ENCODE measurements at regions not wholly inside any gene's neighbourhood (a gene's known extent, or its start where the extent isn't known, plus 50 kb on each side); places are given as distances from the start of the nearest gene placed in this dataset.

DNA sequence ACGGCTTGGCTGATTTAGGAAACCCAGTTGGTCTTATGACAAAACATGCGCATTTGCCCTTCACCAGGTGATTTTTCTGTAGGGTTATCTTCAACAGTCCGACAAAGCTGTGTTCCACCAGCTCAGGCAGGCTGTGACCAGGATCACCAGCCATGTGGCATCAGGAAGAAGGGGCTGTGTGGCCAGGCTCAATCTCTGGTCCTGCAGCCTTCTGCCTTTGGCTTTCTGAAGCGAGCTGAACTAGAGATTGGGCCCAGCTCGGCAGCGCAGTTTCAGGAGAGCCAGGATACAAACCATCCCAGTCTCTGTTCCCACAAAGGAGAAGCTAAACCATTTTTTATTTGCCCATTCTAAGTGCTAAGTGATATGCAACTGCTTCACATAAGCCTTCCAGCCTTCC is 282.3 kb downstream of the SOX11 start:
- DNase-seq = no peak
- TF ChIP-seq GATA1 (IDR thresholded peaks at IDR 0.05; ENCODE audit: low read depth, low read length) (no peak), POLR2A (IDR thresholded peaks at IDR 0.05; ENCODE audit: low read length) (no peak)

DNA sequence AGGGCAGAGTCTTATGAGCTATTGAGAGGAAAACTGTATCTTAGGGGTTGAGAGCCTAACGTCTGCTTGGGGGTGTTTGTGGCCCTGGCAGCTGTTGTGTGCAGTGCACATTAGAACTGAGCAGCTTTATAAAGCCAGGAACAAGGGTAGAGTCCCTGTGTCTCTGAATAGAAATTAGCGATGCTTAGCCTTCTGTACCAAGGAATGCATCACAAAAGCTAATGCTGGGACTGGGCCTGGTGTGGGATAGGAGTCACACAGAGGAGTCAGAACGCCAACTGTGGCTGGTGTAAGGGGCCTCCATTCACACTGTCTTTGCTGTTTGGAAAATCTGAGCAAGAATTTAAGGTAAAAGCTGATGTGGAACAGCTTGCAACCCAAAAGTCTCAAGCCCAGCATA is 283.2 kb downstream of the SOX11 start:
- DNase-seq = no peak
- no peak for TF ChIP-seq GATA1 (IDR thresholded peaks at IDR 0.05; ENCODE audit: low read depth, low read length)
- no peak for TF ChIP-seq POLR2A (IDR thresholded peaks at IDR 0.05; ENCODE audit: low read length)

- DNase-seq = no peak
- no peak for TF ChIP-seq POLR2A (IDR thresholded peaks at IDR 0.05; ENCODE audit: low read length)
- TF ChIP-seq GATA1 (IDR thresholded peaks at IDR 0.05; ENCODE audit: low read depth, low read length) = no peak
Observed at GRCh38 chr2:5976531-5977065, 284.4 kb downstream of the SOX11 start.

GRCh38 chr2:5977477-5977876 is 285.3 kb downstream of the SOX11 start:
- TF ChIP-seq POLR2A (IDR thresholded peaks at IDR 0.05; ENCODE audit: low read length) (no peak), GATA1 (IDR thresholded peaks at IDR 0.05; ENCODE audit: low read depth, low read length) (no peak)
- no peak for DNase-seq

DNA sequence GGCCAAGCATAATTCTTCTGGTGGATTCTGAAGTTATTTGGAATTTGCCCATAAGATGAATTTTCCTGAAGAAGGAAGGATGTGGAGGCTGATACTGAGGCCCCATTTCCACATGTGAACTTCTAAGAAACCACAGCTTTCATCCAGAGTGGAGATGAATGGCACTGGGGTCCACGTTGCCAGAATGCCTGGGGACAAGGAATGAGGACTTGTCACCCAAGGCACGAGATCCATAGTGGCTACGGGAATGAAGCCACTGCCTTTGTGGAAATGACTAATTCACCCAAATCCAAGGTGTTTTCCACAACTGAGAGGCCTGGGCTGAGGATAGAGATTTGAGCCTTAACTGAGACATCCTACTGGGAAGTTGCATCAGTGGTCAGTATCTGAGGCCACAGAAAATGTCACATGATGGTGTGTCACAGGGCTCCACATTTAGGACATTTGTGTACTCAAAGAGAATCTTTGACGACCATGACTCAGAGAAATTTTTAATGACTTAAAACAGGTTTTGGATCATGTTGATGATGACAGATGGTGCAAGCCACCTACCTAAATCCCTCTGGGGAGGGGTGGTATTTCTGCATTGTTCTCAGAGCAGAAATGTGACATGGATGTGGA is 286.1 kb downstream of the SOX11 start:
- no peak for TF ChIP-seq POLR2A (IDR thresholded peaks at IDR 0.05; ENCODE audit: low read length)
- no peak for TF ChIP-seq GATA1 (IDR thresholded peaks at IDR 0.05; ENCODE audit: low read depth, low read length)

GRCh38 chr2:5980450-5981190 is 288.4 kb downstream of the SOX11 start:
- no peak for TF ChIP-seq POLR2A (IDR thresholded peaks at IDR 0.05; ENCODE audit: low read length)
- no peak for TF ChIP-seq GATA1 (IDR thresholded peaks at IDR 0.05; ENCODE audit: low read depth, low read length)

More for the DNA sequence above, 286.1 kb downstream of the SOX11 start:
- DNase-seq = no peak

GRCh38 chr2:5982193-5982902 is 290.2 kb downstream of the SOX11 start:
- TF ChIP-seq POLR2A (IDR thresholded peaks at IDR 0.05; ENCODE audit: low read length) = no peak
- no peak for TF ChIP-seq GATA1 (IDR thresholded peaks at IDR 0.05; ENCODE audit: low read depth, low read length)
- no peak for DNase-seq

More at GRCh38 chr2:5980450-5981190, 288.4 kb downstream of the SOX11 start:
- no peak for DNase-seq

DNA sequence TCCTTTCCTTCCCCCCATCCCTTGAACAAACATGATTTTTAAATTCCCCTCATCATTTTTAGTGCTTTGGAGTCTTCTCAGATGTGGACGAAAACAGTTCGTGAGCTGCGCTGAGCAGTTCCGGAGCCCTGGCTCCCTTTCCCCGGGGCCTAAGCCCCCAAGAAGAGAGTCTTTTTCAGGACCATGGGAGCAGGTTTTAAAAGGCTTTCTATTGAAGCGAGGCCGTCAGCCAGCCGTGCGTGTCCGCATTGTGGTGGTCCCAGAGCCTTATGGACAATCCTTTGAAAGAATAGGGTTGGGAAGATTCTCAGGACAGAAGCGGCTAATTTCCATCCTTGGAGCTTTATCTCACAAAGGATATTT is 290.7 kb downstream of the SOX11 start:
- DNase-seq = no peak
- TF ChIP-seq POLR2A (IDR thresholded peaks at IDR 0.05; ENCODE audit: low read length) = no peak

DNA sequence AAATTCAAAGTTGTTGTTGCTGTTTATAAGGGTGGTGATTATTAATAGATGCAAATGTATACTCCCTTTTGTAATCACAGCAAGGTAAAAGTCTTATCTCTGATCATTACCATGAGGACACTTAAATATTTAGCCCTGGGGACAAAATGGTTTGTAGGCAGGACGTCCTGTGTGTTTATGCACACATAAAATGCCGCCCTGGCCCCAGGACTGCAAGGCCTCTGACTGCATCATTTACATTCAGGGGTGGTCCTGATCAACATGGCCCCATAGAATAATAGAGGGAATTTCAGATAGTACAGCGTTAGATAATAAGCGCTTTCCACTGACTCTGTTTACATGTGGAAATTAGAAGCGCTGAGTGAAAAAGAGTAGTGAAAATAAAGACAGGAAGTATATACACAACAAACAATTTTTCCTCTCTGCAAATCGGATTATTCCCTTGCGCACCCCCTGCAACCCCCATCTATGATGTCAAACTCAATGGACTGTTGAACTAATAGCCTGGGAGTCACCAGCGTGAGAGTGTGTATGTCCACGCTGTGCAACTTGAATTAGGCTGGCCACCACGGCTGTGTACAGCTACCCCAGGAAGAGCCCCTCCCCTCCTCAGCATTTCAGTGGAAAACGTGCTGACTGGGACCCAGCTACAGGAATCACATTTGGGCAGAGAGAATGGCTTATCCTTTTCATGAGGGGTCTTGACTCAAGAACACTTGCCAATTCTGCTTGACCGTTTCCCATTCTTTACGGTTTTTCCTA is 291.5 kb downstream of the SOX11 start:
- TF ChIP-seq POLR2A (IDR thresholded peaks at IDR 0.05; ENCODE audit: low read length) (no peak), GATA1 (IDR thresholded peaks at IDR 0.05; ENCODE audit: low read depth, low read length) (no peak)
- DNase-seq = no peak

GRCh38 chr2:5984273-5984655 is 292.1 kb downstream of the SOX11 start:
- TF ChIP-seq GATA1 (IDR thresholded peaks at IDR 0.05; ENCODE audit: low read depth, low read length) (no peak), POLR2A (IDR thresholded peaks at IDR 0.05; ENCODE audit: low read length) (no peak)
- no peak for DNase-seq

- no peak for TF ChIP-seq GATA1 (IDR thresholded peaks at IDR 0.05; ENCODE audit: low read depth, low read length)
- no peak for TF ChIP-seq POLR2A (IDR thresholded peaks at IDR 0.05; ENCODE audit: low read length)
Observed at GRCh38 chr2:5984946-5985345, 292.8 kb downstream of the SOX11 start.

GRCh38 chr2:5985536-5986385 is 293.6 kb downstream of the SOX11 start:
- DNase-seq = no peak
- TF ChIP-seq POLR2A (IDR thresholded peaks at IDR 0.05; ENCODE audit: low read length) (no peak), GATA1 (IDR thresholded peaks at IDR 0.05; ENCODE audit: low read depth, low read length) (no peak)

More at GRCh38 chr2:5984946-5985345, 292.8 kb downstream of the SOX11 start:
- no peak for DNase-seq
